ENCODE measurements at regions not wholly inside any gene's neighbourhood (a gene's known extent, or its start where the extent isn't known, plus 50 kb on each side); places are given as distances from the start of the nearest gene placed in this dataset.

DNA sequence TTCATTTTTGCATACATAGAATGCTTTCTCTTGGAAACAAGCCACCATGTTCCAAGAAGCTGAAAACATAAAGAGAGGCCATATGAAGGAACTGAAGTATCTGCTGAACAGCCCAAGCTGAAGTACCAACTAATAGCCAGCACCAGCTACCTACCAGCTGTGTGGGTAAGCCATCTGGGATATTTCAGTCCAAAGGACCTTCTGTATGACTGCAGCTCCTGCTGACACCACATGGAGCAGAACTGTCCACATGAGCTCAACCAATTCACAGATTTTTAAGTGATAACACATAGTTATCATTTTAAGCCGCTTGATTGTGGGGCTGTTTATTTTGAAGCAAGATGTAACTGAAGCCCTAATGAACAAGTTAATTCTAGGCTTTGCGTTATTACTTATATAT, 621.1 kb upstream of the KLHL1 start:
- TF ChIP-seq POLR2A (IDR thresholded peaks at IDR 0.05; ENCODE audit: low read length) = no peak
- TF ChIP-seq GATA1 (IDR thresholded peaks at IDR 0.05; ENCODE audit: low read depth, low read length) = no peak
- no peak for DNase-seq

DNA sequence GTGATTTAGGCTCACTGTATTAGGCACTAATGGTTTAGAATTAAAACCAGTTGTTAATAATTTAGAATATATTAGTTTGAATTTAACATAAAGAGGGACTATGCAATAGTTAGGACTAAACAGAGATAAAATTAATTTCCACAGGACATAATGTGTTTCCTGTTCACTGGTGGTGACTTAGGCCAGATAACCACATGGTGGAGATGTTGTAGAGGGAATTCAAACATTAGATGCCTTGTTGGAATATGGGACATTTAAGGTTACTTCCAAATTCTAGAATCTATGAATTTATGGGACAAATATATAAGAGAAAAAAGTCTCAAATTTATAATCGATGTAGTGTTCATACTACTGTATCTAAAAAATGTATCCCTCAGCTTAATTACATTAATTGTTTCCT, 615.5 kb upstream of the KLHL1 start:
- TF ChIP-seq POLR2A (IDR thresholded peaks at IDR 0.05; ENCODE audit: low read length) (no peak), GATA1 (IDR thresholded peaks at IDR 0.05; ENCODE audit: low read depth, low read length) (no peak)
- no peak for DNase-seq

DNA sequence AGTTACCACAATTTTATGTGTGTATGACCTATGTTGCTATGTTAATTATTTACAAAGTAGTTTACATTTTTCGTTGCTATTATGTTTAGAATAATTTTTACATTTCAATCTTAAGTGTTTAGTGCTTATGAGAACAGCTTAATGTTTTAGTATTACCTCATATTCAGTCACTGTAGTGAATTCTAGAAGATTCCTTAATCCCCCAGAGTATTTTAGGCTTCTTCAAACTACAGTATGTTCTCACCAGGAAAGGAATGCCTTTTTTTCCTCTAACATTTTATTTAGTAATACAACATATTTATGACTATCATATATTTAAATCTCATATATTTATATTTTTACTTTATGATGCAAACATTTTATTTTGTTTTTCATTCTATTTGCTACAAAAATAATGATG, 612.1 kb upstream of the KLHL1 start:
- DNase-seq = no peak
- no peak for TF ChIP-seq POLR2A (IDR thresholded peaks at IDR 0.05; ENCODE audit: low read length)

DNA sequence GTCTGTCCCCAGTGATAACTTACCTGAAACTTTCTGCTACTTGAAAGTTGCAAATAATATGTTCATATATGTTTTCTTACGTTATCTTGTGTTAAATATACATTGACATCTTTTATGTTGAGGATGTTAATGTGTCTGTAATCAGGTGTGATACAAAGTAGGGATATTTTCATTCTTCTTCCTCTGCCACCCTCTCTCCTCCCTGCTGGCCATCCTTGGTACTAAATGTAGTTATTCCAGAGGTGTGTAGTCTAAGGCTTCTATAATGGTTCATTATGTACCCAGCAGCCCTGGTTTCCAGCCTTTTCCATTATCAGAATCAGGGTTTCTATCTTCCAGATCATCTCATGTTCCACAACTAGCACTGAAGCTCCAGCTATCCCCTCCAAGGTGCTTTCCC, 606.7 kb upstream of the KLHL1 start:
- TF ChIP-seq GATA1 (IDR thresholded peaks at IDR 0.05; ENCODE audit: low read depth, low read length) = no peak
- TF ChIP-seq POLR2A (IDR thresholded peaks at IDR 0.05; ENCODE audit: low read length) = no peak

DNA sequence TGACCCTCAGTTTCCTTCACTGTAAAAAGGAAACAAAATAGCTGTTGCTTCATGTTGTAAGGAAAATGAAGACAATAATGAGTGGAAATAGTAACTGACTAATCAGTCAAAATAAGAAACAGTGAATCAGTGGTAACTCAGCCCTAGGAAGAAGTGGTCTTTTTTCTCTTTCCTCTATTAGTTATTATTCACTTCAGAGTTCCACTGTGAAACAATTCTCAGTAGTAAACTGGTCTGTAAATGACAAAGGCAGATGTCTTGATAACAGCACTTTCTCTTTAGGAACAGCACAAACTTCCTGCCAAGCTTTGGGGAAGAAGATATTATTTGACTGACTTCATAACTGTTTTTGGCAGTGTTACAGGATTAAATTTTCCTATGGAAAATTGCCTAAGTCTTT, 600.5 kb upstream of the KLHL1 start:
- TF ChIP-seq POLR2A (IDR thresholded peaks at IDR 0.05; ENCODE audit: low read length) (no peak), GATA1 (IDR thresholded peaks at IDR 0.05; ENCODE audit: low read depth, low read length) (no peak)

More for the DNA sequence above, 606.7 kb upstream of the KLHL1 start:
- no peak for DNase-seq

DNA sequence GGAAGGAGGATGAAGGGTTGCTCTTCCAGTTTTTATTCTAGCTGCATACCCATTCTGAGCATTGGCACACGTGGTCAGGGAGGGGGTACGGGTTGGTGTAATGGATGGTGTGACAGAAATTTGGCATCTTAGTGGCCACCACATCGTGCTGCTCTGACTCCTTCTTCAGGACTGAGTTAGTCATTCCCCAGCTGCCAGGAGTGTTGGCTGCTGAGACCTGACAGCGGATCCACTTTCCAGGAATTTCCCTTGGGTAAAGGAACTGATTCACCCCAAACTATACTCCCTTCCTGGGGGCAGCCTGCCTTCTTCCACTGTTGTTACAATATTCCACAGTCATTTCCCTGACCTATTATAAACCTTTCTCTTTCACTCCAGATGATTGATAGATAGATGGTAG, 595.5 kb upstream of the KLHL1 start:
- TF ChIP-seq GATA1 (IDR thresholded peaks at IDR 0.05; ENCODE audit: low read depth, low read length) (no peak), POLR2A (IDR thresholded peaks at IDR 0.05; ENCODE audit: low read length) (no peak)
- DNase-seq = no peak

More for the DNA sequence above, 600.5 kb upstream of the KLHL1 start:
- DNase-seq = no peak

DNA sequence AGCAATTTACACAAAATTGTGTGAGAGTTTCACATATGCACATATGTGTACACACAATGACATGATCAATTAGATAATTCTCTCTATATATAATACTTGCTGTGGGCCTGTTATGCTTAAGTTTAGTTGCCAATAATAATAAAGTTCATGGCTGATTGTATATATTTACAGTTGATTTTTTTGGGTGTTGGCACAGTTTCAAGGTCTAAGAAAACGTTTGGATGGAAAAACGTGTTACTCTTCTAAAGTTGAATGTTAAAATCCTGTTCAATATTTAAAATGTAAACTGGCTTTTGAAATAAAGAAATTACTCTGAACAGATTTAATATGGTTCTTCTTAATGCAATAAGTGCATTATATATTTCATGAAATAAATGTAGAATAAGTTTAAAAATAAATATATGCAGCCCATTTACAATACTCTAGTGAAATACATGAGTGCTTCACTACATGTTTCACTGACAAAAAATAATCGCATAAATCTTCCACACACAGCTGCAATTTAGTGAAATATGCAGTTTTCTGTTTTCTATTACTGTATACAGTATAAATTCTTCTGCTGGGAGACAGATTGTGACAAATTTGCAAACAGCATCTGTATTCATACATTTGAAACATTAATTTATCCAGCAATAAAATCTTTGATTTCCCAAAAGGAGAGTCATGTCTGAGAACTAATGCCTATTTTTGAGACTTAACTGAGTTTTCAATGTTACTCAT, 586.9 kb upstream of the KLHL1 start:
- DNase-seq = no peak
- TF ChIP-seq GATA1 (IDR thresholded peaks at IDR 0.05; ENCODE audit: low read depth, low read length) (no peak), POLR2A (IDR thresholded peaks at IDR 0.05; ENCODE audit: low read length) (no peak)

DNA sequence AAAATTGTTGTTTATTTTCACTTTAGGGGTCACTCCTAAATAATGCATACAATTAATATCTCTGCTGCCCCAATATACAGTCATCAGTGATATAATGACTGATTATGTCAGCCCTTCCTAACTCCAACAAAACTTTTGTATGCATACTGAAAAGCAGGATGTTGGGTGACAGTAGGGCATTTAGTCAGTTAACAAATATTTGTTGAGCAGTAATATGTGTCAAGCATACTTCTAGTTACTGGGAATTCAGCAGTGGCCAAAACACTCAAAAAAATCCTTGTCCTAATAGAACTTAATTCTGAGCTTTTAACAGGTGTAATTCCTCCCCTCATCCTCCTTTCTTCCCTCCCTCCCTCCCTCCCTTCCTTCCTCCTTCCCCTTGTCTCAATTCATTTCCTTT, 560.7 kb upstream of the KLHL1 start:
- DNase-seq = no peak
- TF ChIP-seq POLR2A (IDR thresholded peaks at IDR 0.05; ENCODE audit: low read length) (no peak), GATA1 (IDR thresholded peaks at IDR 0.05; ENCODE audit: low read depth, low read length) (no peak)

DNA sequence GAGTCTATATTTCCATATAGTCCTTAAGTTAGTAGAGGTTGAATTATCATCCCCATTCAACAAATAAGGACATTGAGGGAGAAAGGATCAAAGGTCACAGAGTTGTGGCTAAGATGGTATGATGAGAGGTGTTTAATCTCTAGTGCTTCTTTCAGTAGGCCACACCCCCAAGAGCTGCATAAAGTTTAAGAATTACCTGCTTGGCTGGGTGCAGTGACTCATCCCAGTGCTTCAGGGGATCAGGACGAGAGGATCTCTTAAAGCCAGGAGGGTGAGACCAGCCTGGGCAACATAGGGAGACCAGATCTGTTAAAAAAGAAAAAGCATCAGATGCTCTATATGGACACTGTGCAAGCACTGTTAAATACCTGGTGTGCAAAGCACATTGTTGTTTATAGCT, 560.0 kb upstream of the KLHL1 start:
- no peak for TF ChIP-seq GATA1 (IDR thresholded peaks at IDR 0.05; ENCODE audit: low read depth, low read length)
- TF ChIP-seq POLR2A (IDR thresholded peaks at IDR 0.05; ENCODE audit: low read length) = no peak

DNA sequence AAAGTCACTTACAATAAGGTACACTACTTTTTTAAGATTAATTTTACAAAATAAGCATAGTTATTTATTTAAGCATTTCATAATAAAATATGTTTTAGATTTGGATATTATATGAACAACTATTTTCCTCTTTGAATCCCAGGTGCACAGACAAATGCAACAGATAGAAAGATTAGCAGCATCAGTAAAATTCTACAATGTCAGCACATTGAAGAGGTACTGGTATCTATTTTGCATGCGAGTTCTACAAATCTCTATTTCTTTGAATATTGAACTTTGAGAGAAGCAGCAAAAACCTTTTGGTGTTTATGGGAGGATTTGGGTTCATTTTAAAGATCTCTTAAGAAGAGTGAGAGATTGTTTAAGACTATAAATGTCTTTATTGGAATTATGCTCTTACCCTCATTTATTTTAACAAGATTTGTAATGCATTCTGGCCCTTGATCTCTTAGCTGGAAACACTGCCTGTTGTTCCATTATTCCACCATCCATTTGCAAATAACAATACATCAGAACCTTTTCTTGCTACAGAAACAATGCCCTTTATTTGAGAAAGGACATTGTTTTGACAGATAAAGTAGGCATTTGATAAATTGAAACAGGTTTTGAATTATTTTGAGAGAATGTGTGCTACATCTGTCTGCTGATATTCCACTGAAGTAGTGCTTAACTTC, 558.8 kb upstream of the KLHL1 start:
- TF ChIP-seq GATA1 (IDR thresholded peaks at IDR 0.05; ENCODE audit: low read depth, low read length) (no peak), POLR2A (IDR thresholded peaks at IDR 0.05; ENCODE audit: low read length) (no peak)
- DNase-seq = no peak

More for the DNA sequence above, 560.0 kb upstream of the KLHL1 start:
- DNase-seq = no peak

DNA sequence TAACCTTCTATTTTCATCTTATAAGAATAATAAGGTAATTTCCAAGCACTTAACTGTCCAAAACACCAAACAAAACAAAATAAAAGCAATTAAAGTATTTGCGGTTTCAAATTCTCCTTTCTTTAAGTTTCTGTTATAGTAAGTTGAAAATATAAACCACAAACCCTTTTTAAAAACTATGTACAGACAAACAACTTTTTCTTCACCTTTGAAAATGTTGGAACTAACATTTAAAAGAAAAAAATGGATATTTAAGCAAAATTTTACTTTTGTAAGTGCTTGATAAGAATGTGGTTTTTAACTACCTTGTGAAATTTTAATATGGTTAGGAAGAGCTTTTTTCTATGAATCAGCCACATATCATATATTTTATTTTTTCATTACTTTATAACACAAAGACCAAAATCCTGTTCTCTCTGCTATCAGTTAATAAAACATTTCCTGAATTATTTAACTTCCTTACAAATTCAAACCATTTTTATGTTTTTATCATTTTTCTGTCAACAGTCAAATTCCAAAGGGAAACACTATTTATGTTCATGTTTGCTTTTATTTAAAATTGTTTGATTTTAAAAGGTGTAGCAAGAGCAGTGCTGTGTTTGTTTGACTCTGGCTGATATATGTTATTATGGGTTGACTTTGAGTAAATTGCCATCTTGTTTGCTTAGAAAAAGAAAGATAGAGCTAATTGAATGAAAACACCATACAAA, 554.1 kb upstream of the KLHL1 start:
- TF ChIP-seq GATA1 (IDR thresholded peaks at IDR 0.05; ENCODE audit: low read depth, low read length) (no peak), POLR2A (IDR thresholded peaks at IDR 0.05; ENCODE audit: low read length) (no peak)
- no peak for DNase-seq

DNA sequence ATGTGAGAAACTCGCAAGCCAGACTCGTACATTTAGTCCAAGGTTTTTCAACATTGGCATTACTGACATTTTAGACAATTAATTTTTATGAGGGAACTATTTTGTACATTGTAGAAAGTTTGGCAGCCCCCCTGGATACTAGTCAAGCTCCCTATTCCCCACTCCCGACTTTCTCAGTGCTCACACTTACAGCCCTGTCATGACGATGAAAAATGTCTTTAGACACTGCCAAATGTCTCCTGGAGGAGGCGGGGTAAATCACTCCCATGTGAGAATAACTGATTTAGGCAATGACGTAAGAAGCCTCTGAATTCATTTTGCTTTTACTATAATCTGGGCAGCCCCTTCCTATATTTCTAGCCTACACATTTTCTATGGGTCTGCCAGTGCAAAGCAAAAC, 535.8 kb upstream of the KLHL1 start:
- TF ChIP-seq GATA1 (IDR thresholded peaks at IDR 0.05; ENCODE audit: low read depth, low read length) (no peak), POLR2A (IDR thresholded peaks at IDR 0.05; ENCODE audit: low read length) (no peak)
- no peak for DNase-seq

DNA sequence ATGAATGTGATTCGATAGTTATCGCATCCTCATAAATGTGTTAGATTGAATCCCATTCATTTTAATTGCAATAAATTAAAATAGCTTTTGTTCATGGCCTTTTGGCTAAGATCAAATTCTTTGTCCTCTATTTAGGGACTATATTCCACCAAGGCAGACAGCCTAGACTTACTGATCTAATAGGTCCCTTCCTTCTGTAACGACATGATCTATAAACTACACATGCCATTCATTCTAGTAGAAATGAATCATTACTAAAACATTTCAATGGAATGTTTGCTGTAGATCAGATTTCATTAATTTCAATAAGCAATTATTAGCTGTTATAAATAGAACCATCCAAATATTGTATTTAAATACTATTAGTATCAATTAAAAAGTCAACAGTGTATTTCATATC, 526.6 kb upstream of the KLHL1 start:
- no peak for DNase-seq
- TF ChIP-seq GATA1 (IDR thresholded peaks at IDR 0.05; ENCODE audit: low read depth, low read length) (no peak), POLR2A (IDR thresholded peaks at IDR 0.05; ENCODE audit: low read length) (no peak)

DNA sequence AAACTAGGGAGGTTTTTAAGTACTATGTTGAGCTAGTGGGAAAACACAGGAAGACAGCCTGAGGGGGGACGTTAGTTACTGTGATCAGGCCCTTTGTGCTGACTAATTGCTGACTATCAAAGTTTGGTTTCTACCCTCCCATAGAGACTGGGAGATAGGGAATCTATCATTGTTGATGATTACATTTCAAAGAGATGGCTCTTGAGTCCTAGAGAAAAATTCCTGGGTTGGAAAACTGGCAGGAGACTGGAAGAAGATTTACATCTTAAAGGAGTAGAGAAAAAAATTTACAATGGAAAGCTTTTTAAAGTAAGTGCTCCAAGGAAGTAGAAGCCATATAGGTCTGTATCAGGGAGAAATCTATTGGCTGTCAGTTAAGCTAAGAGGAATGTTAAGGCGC, 522.0 kb upstream of the KLHL1 start:
- TF ChIP-seq GATA1 (IDR thresholded peaks at IDR 0.05; ENCODE audit: low read depth, low read length) (no peak), POLR2A (IDR thresholded peaks at IDR 0.05; ENCODE audit: low read length) (no peak)
- DNase-seq = no peak

Data from erythroblast (primary cell).